GM23338 (cell line): ENCODE measurements at regions not wholly inside any gene's neighbourhood (a gene's known extent, or its start where the extent isn't known, plus 50 kb on each side); places are given as distances from the start of the nearest gene placed in this dataset.

ENCODE experiments used
- EZH2 ChIP-seq: fragments of 200-600 bp; sonication (generic); IDR thresholded peaks from one replicate; pipeline ENCODE4 v1.8.0; 2017; ENCODE audit warnings: antibody characterized with exemption, mild to moderate bottlenecking, low read depth; ENCODE audit not compliant: unreplicated experiment
- EZH2phosphoT487 ChIP-seq: fragments of 200-600 bp; sonication (generic); IDR thresholded peaks from one replicate; pipeline ENCODE4 v1.8.1; 2018; ENCODE audit warnings: antibody characterized with exemption; ENCODE audit not compliant: unreplicated experiment
- JUNB ChIP-seq: IDR thresholded peaks from one replicate; pipeline ENCODE4 v1.6.1; 2016; ENCODE audit warnings: antibody characterized with exemption; ENCODE audit not compliant: unreplicated experiment
- POLR2AphosphoS5 ChIP-seq: IDR thresholded peaks from 2 replicates; pipeline ENCODE4 v1.6.1; 2016; ENCODE audit warnings: antibody characterized with exemption, low read depth
- STAT1 ChIP-seq: IDR thresholded peaks from one replicate; pipeline ENCODE4 v1.6.1; 2016; ENCODE audit warnings: antibody characterized with exemption; ENCODE audit not compliant: unreplicated experiment
- TF ChIP-seq, protein P1 (sequence below), 2 experiments: fragments of 200-600 bp in 1 of 2; sonication (generic) in 1 of 2; conservative IDR thresholded peaks; 2 replicates each; pipeline versions ENCODE4 v1.5.1 to v1.6.1; 2016 to 2017; ENCODE audit warnings: antibody characterized with exemption in 2 of 2, low read depth in 2 of 2, mild to moderate bottlenecking in 2 of 2, moderate library complexity in 1 of 2
- TF ChIP-seq, protein P2 (sequence below): IDR thresholded peaks from 2 replicates; pipeline ENCODE4 v1.6.1; 2016; ENCODE audit warnings: antibody characterized with exemption
- TF ChIP-seq, protein P3 (sequence below): IDR thresholded peaks from one replicate; pipeline ENCODE4 v1.6.1; 2018; ENCODE audit warnings: antibody characterized with exemption; ENCODE audit not compliant: unreplicated experiment

DNA sequence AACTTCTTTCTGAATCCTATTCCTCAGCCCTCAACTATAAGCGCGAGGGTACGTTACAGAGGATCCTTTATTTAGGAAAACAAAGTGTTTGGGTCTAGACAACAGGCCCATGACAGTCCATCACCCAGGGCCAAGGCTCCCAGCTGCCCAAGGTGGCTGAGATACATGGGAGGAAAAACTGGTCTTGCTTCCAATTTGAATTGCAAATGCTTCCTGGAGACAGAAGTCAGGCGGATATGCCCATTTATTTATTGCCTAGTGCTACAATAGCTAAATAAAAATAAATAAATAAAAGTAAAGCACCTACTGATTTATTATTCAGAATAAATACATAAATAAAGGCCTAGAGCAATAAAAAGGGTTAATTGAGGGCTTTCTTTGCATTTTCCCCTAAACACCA lies 248.7 kb downstream of the DHX15 start:
- TF ChIP-seq, protein P1, sequence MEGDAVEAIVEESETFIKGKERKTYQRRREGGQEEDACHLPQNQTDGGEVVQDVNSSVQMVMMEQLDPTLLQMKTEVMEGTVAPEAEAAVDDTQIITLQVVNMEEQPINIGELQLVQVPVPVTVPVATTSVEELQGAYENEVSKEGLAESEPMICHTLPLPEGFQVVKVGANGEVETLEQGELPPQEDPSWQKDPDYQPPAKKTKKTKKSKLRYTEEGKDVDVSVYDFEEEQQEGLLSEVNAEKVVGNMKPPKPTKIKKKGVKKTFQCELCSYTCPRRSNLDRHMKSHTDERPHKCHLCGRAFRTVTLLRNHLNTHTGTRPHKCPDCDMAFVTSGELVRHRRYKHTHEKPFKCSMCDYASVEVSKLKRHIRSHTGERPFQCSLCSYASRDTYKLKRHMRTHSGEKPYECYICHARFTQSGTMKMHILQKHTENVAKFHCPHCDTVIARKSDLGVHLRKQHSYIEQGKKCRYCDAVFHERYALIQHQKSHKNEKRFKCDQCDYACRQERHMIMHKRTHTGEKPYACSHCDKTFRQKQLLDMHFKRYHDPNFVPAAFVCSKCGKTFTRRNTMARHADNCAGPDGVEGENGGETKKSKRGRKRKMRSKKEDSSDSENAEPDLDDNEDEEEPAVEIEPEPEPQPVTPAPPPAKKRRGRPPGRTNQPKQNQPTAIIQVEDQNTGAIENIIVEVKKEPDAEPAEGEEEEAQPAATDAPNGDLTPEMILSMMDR (conservative IDR thresholded peaks at IDR 0.05; ENCODE audit: low read depth in 2 of 2): no peak
- TF ChIP-seq, protein P2, sequence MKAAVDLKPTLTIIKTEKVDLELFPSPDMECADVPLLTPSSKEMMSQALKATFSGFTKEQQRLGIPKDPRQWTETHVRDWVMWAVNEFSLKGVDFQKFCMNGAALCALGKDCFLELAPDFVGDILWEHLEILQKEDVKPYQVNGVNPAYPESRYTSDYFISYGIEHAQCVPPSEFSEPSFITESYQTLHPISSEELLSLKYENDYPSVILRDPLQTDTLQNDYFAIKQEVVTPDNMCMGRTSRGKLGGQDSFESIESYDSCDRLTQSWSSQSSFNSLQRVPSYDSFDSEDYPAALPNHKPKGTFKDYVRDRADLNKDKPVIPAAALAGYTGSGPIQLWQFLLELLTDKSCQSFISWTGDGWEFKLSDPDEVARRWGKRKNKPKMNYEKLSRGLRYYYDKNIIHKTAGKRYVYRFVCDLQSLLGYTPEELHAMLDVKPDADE: no peak
- TF ChIP-seq EZH2phosphoT487 (no peak), EZH2 (no peak), STAT1 (no peak), POLR2AphosphoS5 (no peak), JUNB (no peak)
- TF ChIP-seq, protein P3, sequence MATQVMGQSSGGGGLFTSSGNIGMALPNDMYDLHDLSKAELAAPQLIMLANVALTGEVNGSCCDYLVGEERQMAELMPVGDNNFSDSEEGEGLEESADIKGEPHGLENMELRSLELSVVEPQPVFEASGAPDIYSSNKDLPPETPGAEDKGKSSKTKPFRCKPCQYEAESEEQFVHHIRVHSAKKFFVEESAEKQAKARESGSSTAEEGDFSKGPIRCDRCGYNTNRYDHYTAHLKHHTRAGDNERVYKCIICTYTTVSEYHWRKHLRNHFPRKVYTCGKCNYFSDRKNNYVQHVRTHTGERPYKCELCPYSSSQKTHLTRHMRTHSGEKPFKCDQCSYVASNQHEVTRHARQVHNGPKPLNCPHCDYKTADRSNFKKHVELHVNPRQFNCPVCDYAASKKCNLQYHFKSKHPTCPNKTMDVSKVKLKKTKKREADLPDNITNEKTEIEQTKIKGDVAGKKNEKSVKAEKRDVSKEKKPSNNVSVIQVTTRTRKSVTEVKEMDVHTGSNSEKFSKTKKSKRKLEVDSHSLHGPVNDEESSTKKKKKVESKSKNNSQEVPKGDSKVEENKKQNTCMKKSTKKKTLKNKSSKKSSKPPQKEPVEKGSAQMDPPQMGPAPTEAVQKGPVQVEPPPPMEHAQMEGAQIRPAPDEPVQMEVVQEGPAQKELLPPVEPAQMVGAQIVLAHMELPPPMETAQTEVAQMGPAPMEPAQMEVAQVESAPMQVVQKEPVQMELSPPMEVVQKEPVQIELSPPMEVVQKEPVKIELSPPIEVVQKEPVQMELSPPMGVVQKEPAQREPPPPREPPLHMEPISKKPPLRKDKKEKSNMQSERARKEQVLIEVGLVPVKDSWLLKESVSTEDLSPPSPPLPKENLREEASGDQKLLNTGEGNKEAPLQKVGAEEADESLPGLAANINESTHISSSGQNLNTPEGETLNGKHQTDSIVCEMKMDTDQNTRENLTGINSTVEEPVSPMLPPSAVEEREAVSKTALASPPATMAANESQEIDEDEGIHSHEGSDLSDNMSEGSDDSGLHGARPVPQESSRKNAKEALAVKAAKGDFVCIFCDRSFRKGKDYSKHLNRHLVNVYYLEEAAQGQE: no peak
